HEK293T (cell line): ENCODE measurements at regions not wholly inside any gene's neighbourhood (a gene's known extent, or its start where the extent isn't known, plus 50 kb on each side); places are given as distances from the start of the nearest gene placed in this dataset.

Experiments
- CTCF ChIA-PET: fragments of 350-600 bp; formaldehyde crosslinking; extraction: SDS; loops from one replicate; lab custom pipeline; 2021; ENCODE audit warnings: antibody characterized with exemption, inconsistent platforms; lab: Yijun Ruan, JAX
- POLR2A ChIA-PET: fragments of 350-600 bp; formaldehyde crosslinking; extraction: SDS; loops from one replicate; lab custom pipeline; 2020; ENCODE audit warnings: antibody characterized with exemption, inconsistent platforms; lab: Yijun Ruan, JAX
- DNase-seq: peaks from one replicate; pipeline ENCODE4 v3.0.0; 2012; ENCODE audit warnings: mixed read lengths; ENCODE audit errors: extremely low spot score
- ARNT ChIP-seq: fragments of 450-650 bp; IDR thresholded peaks from 2 replicates; pipeline ENCODE4 v1.6.1; 2017; ENCODE audit warnings: mild to moderate bottlenecking
- BHLHE40 ChIP-seq: fragments of 450-650 bp; IDR thresholded peaks from 2 replicates; pipeline ENCODE4 v1.6.1; 2016; ENCODE audit warnings: mild to moderate bottlenecking, moderate library complexity, borderline replicate concordance
- CTBP1 ChIP-seq: fragments of 450-650 bp; IDR thresholded peaks from 2 replicates; pipeline ENCODE4 v1.6.1; 2016; ENCODE audit warnings: borderline replicate concordance
- ELF4 ChIP-seq: fragments of 450-650 bp; IDR thresholded peaks from 2 replicates; pipeline ENCODE4 v1.6.1; 2017; ENCODE audit warnings: antibody characterized with exemption
- FOXA1 ChIP-seq: fragments of 450-650 bp; IDR thresholded peaks from 2 replicates; pipeline ENCODE4 v1.6.1; 2016; ENCODE audit warnings: mild to moderate bottlenecking
- FOXK2 ChIP-seq: fragments of 450-650 bp; IDR thresholded peaks from 2 replicates; pipeline ENCODE4 v1.6.1; 2016; ENCODE audit warnings: mild to moderate bottlenecking
- FOXM1 ChIP-seq: fragments of 450-650 bp; IDR thresholded peaks from 2 replicates; pipeline ENCODE4 v1.6.1; 2017; ENCODE audit warnings: mild to moderate bottlenecking, borderline replicate concordance
- HDGF ChIP-seq: fragments of 450-650 bp; IDR thresholded peaks from 2 replicates; pipeline ENCODE4 v1.6.1; 2017; ENCODE audit warnings: antibody characterized with exemption, borderline replicate concordance
- L3MBTL2 ChIP-seq: fragments of 450-650 bp; conservative IDR thresholded peaks from 2 replicates; pipeline ENCODE4 v1.6.1; 2016; ENCODE audit warnings: mild to moderate bottlenecking
- LEF1 ChIP-seq: fragments of 450-650 bp; IDR thresholded peaks from 2 replicates; pipeline ENCODE4 v1.6.1; 2017; ENCODE audit warnings: mild to moderate bottlenecking, borderline replicate concordance
- NFRKB ChIP-seq: fragments of 450-650 bp; IDR thresholded peaks from 2 replicates; pipeline ENCODE4 v1.6.1; 2016; ENCODE audit warnings: mild to moderate bottlenecking, moderate library complexity
- SP1 ChIP-seq: fragments of 450-650 bp; IDR thresholded peaks from 2 replicates; pipeline ENCODE4 v1.6.1; 2017
- SUZ12 ChIP-seq: fragments of 450-650 bp; IDR thresholded peaks from 2 replicates; pipeline ENCODE4 v1.6.1; 2016; ENCODE audit warnings: mild to moderate bottlenecking
- TARDBP ChIP-seq: fragments of 450-650 bp; IDR thresholded peaks from 2 replicates; pipeline ENCODE4 v1.6.1; 2016
- ZNF384 ChIP-seq: fragments of 450-650 bp; IDR thresholded peaks from 2 replicates; pipeline ENCODE4 v1.6.1; 2016
- TF ChIP-seq, protein P1 (sequence below): fragments of 450-650 bp; IDR thresholded peaks from 2 replicates; pipeline ENCODE4 v1.6.1; 2016

GRCh38 chr19:30240904-30241695 is 131.1 kb upstream of the ZNF536 start:
- TF ChIP-seq LEF1, result no peak
- TF ChIP-seq NFRKB, result no peak
- no peak for TF ChIP-seq SP1
- ChIA-PET POLR2A (no interaction called here), CTCF (no interaction called here)
- DNase-seq, result no peak

- ChIA-PET POLR2A (no interaction called here), CTCF (no interaction called here)
- DNase-seq, result no peak
- TF ChIP-seq SP1 (no peak), FOXM1 (no peak)
- TF ChIP-seq, protein P1, sequence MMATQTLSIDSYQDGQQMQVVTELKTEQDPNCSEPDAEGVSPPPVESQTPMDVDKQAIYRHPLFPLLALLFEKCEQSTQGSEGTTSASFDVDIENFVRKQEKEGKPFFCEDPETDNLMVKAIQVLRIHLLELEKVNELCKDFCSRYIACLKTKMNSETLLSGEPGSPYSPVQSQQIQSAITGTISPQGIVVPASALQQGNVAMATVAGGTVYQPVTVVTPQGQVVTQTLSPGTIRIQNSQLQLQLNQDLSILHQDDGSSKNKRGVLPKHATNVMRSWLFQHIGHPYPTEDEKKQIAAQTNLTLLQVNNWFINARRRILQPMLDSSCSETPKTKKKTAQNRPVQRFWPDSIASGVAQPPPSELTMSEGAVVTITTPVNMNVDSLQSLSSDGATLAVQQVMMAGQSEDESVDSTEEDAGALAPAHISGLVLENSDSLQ, result no peak
Measured at GRCh38 chr19:30244533-30244932, 127.7 kb upstream of the ZNF536 start.

DNA sequence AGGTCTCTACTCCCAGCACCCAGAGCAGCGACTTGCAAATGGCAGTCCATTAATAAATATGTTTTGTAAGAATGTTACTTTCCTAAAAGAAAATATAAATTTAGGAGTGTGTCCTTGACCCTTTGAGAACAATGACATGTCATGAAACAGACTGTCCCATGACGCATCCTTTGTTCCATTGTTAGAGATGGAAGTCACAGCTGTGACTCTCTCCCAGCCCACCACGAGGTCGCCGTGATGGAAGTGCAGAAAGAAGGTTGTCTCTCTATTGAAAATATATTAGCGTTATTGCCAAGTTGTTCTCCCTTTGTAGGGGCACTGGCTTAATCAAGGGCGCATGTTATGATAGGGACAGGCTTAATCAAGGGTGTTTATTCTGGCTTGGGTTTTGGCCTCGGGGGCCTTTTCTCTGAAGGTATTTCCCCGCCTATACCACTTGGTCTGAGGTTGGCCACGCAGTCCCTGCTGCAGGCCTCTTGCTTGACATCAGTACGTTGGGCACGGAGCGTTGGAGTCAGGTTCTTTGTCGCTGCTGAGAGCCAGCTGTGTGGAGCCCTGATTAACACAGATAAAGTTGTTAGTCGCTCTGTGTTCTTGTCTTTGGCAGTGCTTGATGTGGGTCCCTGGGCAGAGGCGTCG is 126.7 kb upstream of the ZNF536 start:
- TF ChIP-seq SP1, result no peak
- TF ChIP-seq ARNT, result no peak
- no peak for TF ChIP-seq SUZ12
- no peak for TF ChIP-seq ELF4
- TF ChIP-seq, protein P1, result no peak
- TF ChIP-seq FOXK2, result no peak
- TF ChIP-seq CTBP1, result no peak
- TF ChIP-seq FOXM1, result no peak
- no peak for TF ChIP-seq HDGF
- TF ChIP-seq ZNF384, result no peak
- no peak for TF ChIP-seq NFRKB
- no peak for TF ChIP-seq TARDBP
- no peak for TF ChIP-seq LEF1
- TF ChIP-seq BHLHE40, result no peak

DNA sequence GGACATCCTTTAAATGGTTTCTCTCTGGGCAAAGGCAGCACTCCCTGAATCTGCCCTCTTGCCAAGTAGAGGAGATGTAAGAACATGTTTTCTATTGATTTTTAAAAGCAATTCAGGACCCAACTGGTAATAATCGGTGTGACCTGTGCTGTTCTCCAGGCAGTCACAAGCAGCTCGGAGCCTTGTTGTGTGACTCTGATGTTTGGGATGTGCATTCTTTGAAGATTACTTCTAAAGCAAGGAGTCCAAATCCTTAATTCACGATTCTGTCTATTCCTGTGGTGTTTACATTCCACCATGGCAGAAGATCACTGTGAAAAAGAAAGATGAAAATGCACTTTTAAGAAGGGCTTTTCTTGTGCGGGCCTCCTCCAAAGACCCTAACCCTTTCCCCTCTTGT is 122.3 kb upstream of the ZNF536 start:
- no peak for DNase-seq
- POLR2A ChIA-PET, result interaction anchor here (1.1 kb wide), 1 partner anchor 28 kb away, joined by 3 read pairs; no protein-coding TSS in a partner anchor
- no peak for TF ChIP-seq FOXK2
- TF ChIP-seq SUZ12, result no peak
- no peak for TF ChIP-seq SP1
- TF ChIP-seq LEF1, result no peak
- TF ChIP-seq FOXM1, result no peak
- TF ChIP-seq NFRKB, result no peak
- TF ChIP-seq CTBP1, result no peak
- TF ChIP-seq BHLHE40, result no peak
- no peak for TF ChIP-seq HDGF
- no peak for TF ChIP-seq ELF4
- no peak for TF ChIP-seq TARDBP
- TF ChIP-seq, protein P1, result no peak
- TF ChIP-seq L3MBTL2, result no peak
- CTCF ChIA-PET, result no interaction called here

More for the DNA sequence above, 126.7 kb upstream of the ZNF536 start:
- ChIA-PET CTCF (no interaction called here), POLR2A (no interaction called here)
- no peak for DNase-seq

DNA sequence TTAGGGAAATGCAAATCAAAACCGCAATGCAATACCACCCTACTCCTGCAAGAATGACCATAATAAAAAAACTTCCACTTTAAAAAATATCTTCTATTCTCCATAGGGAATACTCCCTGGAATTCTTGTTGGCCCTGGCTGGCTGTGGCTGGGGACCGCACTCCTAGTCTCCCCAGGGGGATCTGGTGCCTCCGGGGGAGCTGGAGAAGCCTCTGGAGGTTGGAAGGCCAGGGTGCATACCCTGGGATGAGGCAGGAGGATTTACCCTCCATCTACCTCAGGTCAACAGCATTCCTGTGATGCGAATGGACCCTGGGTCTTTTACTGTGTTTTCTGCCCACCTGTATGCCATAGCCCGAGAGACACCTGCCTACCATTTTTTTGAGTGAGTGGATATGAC is 120.0 kb upstream of the ZNF536 start:
- ChIA-PET CTCF (interaction anchor here (0.7 kb wide), 1 partner anchor 146 kb away, joined by 3 read pairs; no protein-coding TSS in a partner anchor), POLR2A (no interaction called here)
- DNase-seq, result no peak
- TF ChIP-seq SUZ12 (no peak), ARNT (no peak), FOXA1 (no peak), BHLHE40 (no peak), ZNF384 (no peak), FOXM1 (no peak), FOXK2 (no peak), LEF1 (no peak), TARDBP (no peak), CTBP1 (no peak), SP1 (no peak), ELF4 (no peak), NFRKB (no peak), L3MBTL2 (no peak), HDGF (no peak)
- TF ChIP-seq, protein P1, result no peak

DNA sequence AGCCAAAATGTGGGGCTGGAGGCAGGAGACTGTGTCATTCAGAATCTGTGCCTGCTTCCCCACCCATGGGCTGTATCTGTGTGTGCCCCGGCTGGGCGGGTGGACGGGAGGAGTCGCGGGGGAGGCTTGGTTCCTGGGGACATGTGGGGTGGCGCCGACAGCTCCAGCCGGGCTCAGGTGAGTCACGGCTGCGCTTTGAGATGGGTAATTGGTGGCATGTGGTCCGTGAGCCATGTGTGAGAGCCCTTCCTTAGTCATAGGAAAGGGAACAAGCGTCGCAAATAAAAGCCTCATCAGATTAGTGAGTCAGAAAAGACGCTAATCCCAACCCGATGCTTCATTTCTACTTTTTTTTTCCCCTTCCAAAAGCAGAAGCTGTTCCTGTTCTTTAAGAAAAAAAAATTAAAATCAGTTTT is 118.6 kb upstream of the ZNF536 start:
- TF ChIP-seq BHLHE40 (no peak), ELF4 (no peak), SP1 (no peak), FOXA1 (no peak), FOXK2 (no peak), L3MBTL2 (no peak), ZNF384 (no peak), ARNT (no peak), CTBP1 (no peak), FOXM1 (no peak), SUZ12 (no peak), NFRKB (no peak), TARDBP (no peak), HDGF (no peak)
- TF ChIP-seq, protein P1, result no peak
- CTCF ChIA-PET, result no interaction called here
- peak; percentile 26 for DNase-seq
- POLR2A ChIA-PET, result no interaction called here
